GM12891 (cell line): ENCODE measurements at regions not wholly inside any gene's neighbourhood (a gene's known extent, or its start where the extent isn't known, plus 50 kb on each side); places are given as distances from the start of the nearest gene placed in this dataset.

Experiments used
- PAX5 ChIP-seq: IDR thresholded peaks from 2 replicates; pipeline ENCODE4 v1.6.1; 2011; ENCODE audit warnings: low read length, moderate library complexity, mild to moderate bottlenecking; ENCODE audit not compliant: insufficient read depth, severe bottlenecking
- POLR2A ChIP-seq: IDR thresholded peaks from 2 replicates; pipeline ENCODE4 v1.6.1; 2011; ENCODE audit warnings: low read depth, low read length, control low read depth
- POLR2AphosphoS5 ChIP-seq: IDR thresholded peaks from 2 replicates; pipeline ENCODE4 v1.6.1; 2011; ENCODE audit warnings: low read depth, low read length, control low read depth
- POU2F2 ChIP-seq: IDR thresholded peaks from 2 replicates; pipeline ENCODE4 v1.6.1; 2011; ENCODE audit warnings: low read depth, mild to moderate bottlenecking, control low read depth, low read length, moderate library complexity
- SPI1 ChIP-seq: IDR thresholded peaks from 2 replicates; pipeline ENCODE4 v1.6.1; 2011; ENCODE audit warnings: low read depth, low read length, control low read depth
- TAF1 ChIP-seq: IDR thresholded peaks from 2 replicates; pipeline ENCODE4 v1.6.1; 2011; ENCODE audit warnings: low read depth, low read length, control low read depth

- TF ChIP-seq POLR2A (no peak), TAF1 (no peak), POLR2AphosphoS5 (no peak), POU2F2 (no peak), SPI1 (no peak), PAX5 (no peak)
Measured at GRCh38 chrX:25198891-25199290, 183.1 kb upstream of the ARX start.
